Activated CD4-positive, alpha-beta T cell treated with anti-CD3 and anti-CD28 coated beads for 48 hours (primary cell): ENCODE measurements at regions not wholly inside any gene's neighbourhood (a gene's known extent, or its start where the extent isn't known, plus 50 kb on each side); places are given as distances from the start of the nearest gene placed in this dataset.

Experiments
- DNase-seq: peaks from one replicate; pipeline ENCODE4 v3.0.0-alpha.2; 2020

GRCh38 chr10:2494399-2494798 is 572.9 kb upstream of the PFKP start:
- DNase-seq = no peak

GRCh38 chr10:2488446-2489005 is 578.8 kb upstream of the PFKP start:
- no peak for DNase-seq

DNA sequence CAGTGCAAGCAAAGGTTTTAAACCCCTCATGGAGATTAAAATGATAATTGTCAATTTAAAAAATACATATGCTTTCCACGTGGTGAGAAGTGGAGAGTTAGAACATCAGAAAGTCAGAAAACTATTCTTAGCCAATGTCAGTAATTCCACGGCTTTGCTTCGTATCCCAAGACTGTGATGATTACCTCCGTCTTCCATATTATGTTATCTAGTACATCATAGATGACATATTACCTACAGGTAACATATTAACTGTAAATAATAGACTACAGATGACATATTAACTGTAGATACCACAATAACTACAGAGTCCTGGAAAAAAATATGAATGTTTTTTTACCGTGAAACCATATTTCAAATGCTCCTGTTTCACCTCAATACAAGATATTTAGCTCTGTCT is 579.4 kb upstream of the PFKP start:
- no peak for DNase-seq

- no peak for DNase-seq
Measured at GRCh38 chr10:2478656-2479055, 588.7 kb upstream of the PFKP start.

GRCh38 chr10:2476812-2477553 is 590.4 kb upstream of the PFKP start:
- no peak for DNase-seq

DNA sequence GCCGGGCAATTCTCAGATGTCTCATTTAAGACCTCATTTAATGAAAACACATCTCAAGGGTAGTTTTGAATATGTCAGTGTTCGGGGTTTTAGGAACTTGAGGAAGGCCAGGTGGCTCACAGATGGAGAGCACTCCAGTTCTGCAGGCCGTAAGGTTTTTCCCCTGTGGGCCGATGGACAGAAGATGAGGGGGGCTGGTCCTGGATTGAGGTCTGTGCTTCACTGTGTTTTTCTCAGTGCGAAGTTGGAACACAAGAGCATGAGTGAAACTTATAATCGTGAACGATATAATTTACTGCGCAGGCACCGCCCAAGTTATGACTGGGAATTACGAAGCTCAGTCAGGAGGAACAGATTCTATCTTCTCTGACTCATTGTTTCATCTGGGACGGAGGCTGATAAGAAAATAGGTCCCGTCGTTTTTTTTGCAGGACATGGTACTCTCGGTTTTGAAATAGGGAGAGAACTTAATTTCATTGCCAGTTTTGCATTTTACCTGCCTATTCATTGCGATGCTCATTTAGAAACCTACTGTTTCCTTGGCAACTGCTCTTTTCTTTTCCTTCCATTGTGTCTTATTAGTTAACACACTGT is 591.0 kb upstream of the PFKP start:
- DNase-seq = no peak

GRCh38 chr10:2475711-2476217 is 591.6 kb upstream of the PFKP start:
- no peak for DNase-seq

- DNase-seq = no peak
Measured at GRCh38 chr10:2471811-2472210, 595.5 kb upstream of the PFKP start.

DNA sequence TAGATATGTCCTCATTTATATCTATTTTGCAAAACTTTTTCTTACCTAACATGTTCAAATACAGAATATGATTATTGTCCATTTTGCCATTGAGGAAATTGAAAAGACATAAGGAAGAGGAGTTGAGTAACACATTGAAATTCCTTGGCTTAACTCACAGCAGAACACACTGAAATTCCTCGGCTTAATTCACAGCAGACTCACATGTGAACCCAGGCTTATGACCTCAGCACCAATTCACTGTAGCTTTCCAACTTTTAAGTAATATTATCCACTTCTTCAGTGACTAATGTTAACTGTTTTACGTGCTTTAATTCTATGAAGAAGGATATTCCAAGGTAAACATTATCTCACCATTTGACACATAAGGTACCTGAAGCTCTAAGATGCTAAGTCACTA is 597.5 kb upstream of the PFKP start:
- DNase-seq = no peak

- no peak for DNase-seq
Measured at GRCh38 chr10:2464483-2464882, 602.9 kb upstream of the PFKP start.

DNA sequence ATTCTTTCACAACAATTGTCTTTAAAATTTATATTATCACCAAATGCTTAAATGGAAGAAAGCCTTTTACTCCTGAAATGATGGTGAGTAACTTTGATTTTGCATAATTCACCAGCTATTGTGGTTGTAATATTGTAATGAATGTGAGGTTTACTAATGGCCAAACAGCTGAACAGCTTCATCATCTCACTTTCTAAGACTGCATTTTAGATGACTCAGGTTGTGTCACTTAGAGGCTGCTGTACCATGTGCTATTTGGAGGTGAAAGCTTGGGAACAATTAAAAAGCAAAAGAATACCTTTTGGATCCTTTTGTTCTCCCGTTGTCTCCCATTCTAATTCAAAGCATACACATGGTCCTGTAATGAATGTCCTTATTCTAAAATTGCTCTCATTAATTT is 604.0 kb upstream of the PFKP start:
- DNase-seq = no peak

- no peak for DNase-seq
Measured at GRCh38 chr10:2462581-2462980, 604.8 kb upstream of the PFKP start.

GRCh38 chr10:2460812-2461211 is 606.5 kb upstream of the PFKP start:
- no peak for DNase-seq

GRCh38 chr10:2459713-2460112 is 607.6 kb upstream of the PFKP start:
- no peak for DNase-seq

- DNase-seq = no peak
Measured at GRCh38 chr10:2456834-2457233, 610.5 kb upstream of the PFKP start.

- DNase-seq = no peak
Measured at GRCh38 chr10:2445370-2445769, 622.0 kb upstream of the PFKP start.

DNA sequence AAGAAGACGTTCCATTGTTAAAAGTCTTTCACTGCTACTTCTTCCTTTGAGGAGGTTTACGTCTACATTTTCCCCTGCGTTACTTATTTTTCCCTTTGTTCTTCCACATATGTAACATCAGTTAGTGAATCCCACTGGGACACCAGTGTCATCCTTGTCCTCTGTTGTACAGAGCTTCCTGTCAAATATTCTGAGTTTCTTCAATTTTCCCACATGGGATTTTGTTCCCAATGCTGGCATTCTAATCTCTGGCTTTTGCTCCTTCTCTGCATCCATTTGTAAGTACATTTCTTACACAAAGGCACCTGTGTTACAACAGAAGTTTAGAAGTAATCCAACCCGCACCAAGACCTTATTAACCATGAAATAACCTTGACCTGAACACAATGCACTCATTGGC is 627.4 kb upstream of the PFKP start:
- DNase-seq = no peak

DNA sequence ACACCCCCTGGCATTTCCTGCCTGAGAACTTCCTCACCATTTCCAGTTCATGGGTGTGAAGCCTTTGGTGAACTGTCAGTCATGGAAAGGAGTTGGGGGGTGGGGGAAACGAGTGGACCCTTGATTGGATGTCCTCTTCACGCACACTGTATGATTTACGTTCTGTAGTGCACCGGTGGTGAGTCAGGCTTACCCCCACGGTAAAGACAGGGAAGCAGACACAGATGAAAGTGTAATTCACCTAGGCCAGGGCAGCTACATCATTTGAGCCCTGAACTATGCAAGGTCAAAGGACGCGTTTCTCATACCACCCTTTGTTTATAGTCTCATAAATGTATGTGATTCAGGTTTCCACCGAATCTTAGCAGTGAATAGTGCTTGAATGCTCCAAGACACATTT is 628.3 kb upstream of the PFKP start:
- no peak for DNase-seq

DNA sequence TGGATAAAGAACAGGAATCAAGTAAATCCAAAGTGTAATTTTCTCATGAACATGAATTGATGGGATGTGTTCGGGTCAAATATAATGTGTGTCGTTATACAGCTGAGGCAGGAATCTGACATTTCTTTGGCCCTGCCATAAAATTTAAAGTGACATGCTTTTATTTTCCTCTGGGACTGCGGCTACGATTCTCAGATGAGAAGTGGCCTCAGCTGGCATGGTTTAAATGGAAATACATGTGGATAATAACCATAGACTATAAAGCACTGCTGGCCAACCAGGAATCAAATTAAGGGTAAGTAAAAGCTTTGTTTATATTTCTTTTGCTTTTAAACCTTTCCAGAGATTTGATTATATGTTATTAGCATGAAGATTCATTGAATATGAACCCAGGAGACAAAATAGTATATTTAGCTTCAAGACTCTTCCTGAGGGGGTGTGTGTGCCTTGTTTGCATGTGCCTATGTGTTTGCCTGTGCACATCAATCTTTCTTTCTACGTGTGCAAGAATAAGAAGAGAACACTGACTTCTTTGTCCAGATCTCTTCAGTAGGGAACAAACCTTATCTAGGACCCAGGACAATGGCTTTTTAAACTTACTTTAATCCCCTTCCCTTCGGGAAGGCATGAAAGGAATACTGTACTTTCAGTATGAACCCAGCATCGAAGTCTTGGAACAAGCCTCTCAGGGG is 629.0 kb upstream of the PFKP start:
- DNase-seq = no peak

DNA sequence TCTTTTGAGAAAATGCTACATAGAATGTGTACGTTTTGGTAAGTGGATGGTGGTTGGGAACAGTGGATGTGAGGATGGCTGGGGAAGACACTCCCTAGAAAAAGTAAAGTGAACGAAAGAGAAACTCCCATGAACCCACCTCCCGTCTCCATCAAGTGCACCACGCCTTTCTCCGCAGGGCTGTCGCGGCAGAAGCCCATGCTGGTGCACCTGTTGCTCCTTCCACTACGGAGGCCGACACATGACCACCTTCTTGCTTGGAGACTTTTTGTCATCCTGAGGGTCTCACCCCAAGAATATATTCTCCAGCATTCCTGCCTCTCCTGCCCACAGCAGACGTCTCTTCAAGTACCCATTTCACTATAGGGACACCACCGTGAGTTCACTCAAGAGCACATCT is 630.4 kb upstream of the PFKP start:
- DNase-seq = no peak

GRCh38 chr10:2431961-2432360 is 635.4 kb upstream of the PFKP start:
- no peak for DNase-seq

DNA sequence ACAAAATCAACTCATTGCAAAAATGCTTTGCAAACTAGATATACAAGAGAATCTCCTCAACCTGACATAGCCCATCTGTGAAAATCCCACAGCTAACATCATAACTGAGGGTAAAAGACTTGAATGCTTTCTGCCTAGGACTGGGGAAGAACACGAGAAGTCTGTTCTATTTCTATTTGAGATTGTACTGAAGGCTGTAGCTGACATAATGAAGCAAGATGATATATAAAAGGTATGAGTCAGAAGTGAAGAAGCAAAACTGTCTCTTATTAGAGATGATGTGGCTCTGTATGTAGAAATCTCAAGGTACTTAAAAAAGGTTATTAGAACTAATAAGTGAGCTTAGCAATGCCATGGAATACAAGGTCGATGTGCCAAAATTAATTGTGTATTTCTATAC is 639.9 kb upstream of the PFKP start:
- no peak for DNase-seq

DNA sequence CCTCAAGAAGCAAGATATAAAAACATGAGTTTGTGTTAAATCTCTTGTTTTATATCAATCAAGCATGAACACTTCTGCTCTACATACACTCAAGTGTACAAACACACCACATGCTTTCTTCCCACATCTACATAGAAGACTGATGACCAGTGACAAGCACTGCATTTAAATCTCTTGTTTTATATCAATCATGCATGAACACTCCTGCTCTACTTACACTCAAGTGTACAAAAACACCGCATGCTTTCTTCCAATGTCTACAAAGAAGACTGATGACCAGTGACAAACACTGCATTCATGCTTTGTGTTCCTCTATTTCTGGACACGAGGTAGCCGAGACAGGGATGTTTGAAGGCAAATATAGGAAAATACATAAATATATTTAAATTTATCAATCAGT is 642.0 kb upstream of the PFKP start:
- no peak for DNase-seq

DNA sequence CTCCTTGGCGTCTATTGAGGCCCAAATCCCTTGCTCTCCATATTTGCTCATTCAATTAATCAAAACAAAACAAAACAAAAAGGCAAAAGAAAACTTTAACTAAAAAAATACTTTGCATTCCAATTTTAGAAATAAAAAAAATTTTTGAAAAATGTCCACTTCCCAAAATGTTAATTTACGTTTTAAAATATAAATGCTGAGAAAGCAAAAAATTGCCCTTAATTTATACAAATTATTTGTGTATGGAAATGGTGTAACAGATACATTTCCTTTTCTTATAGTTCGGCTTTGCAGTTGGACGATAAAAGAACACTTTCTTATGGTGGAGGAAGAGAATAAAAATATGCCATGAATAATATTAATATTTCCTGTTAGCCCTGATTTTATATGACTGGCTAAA is 652.8 kb upstream of the PFKP start:
- no peak for DNase-seq
